ENCODE measurements at regions not wholly inside any gene's neighbourhood (a gene's known extent, or its start where the extent isn't known, plus 50 kb on each side); places are given as distances from the start of the nearest gene placed in this dataset.

DNA sequence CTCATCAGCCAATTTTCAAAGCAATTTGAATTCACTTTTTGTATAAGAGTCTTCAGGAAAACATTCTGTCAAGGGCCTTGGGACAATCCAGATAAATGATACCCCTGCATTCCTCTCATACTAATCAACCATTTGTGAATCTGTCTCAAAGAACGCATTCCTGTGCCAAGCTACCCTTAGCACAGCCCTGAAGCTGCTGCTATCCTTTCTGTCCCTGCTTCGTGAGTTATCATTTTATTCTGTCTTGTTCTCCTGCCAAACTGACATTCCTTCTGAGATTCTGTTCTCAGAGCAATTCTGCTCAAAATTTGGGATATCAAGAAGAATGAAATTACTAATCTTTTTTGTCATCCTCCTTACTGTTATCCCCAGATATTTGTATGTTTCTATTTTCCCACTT, 213.9 kb upstream of the STXBP5 start:
- Histone ChIP-seq H3K4me3 (no peak overlapping the region), H3K27ac (replicated peaks in 1 of 4) (no peak overlapping the region), H3K4me1 (no peaks in the 10 kb centered on the region), H3K36me3 (no peaks in the 10 kb centered on the region), H3K27me3 (no peaks in the 10 kb centered on the region), H3K9me3 (peaks cover 0 to 3% (median 0%) of the 10 kb centered on the region in 4 donors)
- TF ChIP-seq EP300 (IDR thresholded peaks at IDR 0.05), result no peak
- TF ChIP-seq POLR2A (IDR thresholded peaks at IDR 0.05; ENCODE audit: low read depth), result no peak
- TF ChIP-seq POLR2AphosphoS5 (IDR thresholded peaks at IDR 0.05), result no peak
- TF ChIP-seq CTCF (IDR thresholded peaks at IDR 0.05), result no peak
- WGBS, result 40% methylated on average over 2 of the region's 2 CpGs
- DNase-seq (ENCODE audit: extremely low spot score), result no peak
- intact Hi-C loops (cut with DNase I), result no loop called here

DNA sequence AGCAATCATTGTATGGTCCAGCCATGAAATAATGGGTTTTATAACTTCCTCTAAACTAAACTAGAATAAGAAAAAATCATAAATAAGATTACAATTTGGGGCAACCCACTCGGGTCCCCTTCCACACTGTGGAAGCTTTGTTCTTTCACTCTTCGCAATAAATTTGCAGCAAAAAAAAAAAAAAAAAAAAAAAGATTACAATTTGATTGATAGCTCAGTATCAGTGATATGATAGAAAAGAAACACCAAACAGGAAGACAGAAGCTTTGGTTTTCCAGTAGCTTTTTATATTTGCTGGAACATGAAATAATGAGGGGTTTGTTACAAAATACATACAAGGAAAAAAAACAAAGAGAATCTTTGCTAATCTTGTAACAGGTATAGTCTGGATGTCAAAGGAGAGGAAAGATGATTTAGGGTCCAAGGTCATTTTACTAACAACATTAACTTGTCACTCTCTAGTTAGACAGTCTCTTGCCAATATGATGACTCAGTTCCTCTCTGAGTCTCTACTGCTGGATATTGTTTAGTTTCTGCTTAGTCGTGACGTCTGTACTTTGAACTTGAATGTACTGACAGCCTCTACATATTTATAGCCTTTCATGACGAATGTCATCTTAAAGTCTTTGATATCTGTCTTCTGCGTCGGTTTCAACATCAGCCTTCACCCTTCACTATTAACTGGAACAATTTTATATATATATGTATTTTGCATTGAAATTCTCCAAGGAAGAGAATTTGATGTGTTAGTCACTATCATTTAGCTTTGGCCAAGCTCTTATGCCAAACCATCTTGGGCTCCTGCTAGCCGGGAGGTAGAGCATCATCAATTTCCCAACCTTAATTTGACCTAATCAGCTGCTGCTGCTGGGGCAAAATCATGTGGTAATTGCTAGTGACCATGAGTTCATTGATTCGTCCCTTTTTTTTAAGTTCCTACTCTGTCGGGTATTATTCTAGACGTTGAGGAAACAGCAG, 213.1 kb upstream of the STXBP5 start:
- Histone ChIP-seq H3K4me1 (no peaks in the 10 kb centered on the region), H3K27me3 (no peaks in the 10 kb centered on the region), H3K36me3 (no peaks in the 10 kb centered on the region), H3K4me3 (no peak overlapping the region), H3K9me3 (peaks cover 0 to 4% (median 0%) of the 10 kb centered on the region in 4 donors), H3K27ac (replicated peaks in 1 of 4) (no peak overlapping the region)
- 70% methylated on average over 11 of the region's 11 CpGs for WGBS
- intact Hi-C loops (cut with DNase I), result no loop called here
- TF ChIP-seq POLR2A (IDR thresholded peaks at IDR 0.05; ENCODE audit: low read depth) (no peak), POLR2AphosphoS5 (IDR thresholded peaks at IDR 0.05) (no peak), CTCF (IDR thresholded peaks at IDR 0.05) (no peak), EP300 (IDR thresholded peaks at IDR 0.05) (no peak)
- no peak for DNase-seq (ENCODE audit: extremely low spot score)

GRCh38 chr6:146997062-146997461, 207.2 kb upstream of the STXBP5 start:
- DNase-seq (ENCODE audit: extremely low spot score), result no peak
- no peaks in the 10 kb centered on the region for H3K36me3 ChIP-seq
- TF ChIP-seq POLR2A (IDR thresholded peaks at IDR 0.05; ENCODE audit: low read depth), result no peak
- no peak for TF ChIP-seq POLR2AphosphoS5 (IDR thresholded peaks at IDR 0.05)
- 89% methylated on average over 1 of the region's 1 CpG for whole genome bisulfite sequencing
- H3K9me3 ChIP-seq, result peaks cover 0 to 4% (median 0%) of the 10 kb centered on the region in 4 donors
- H3K27ac ChIP-seq (replicated peaks in 1 of 4), result no peak overlapping the region
- intact Hi-C loops (cut with DNase I), result no loop called here
- peaks cover 0 to 13% (median 0%) of the 10 kb centered on the region in 4 donors for H3K4me1 ChIP-seq
- H3K27me3 ChIP-seq, result no peaks in the 10 kb centered on the region
- no peak overlapping the region for H3K4me3 ChIP-seq

DNA sequence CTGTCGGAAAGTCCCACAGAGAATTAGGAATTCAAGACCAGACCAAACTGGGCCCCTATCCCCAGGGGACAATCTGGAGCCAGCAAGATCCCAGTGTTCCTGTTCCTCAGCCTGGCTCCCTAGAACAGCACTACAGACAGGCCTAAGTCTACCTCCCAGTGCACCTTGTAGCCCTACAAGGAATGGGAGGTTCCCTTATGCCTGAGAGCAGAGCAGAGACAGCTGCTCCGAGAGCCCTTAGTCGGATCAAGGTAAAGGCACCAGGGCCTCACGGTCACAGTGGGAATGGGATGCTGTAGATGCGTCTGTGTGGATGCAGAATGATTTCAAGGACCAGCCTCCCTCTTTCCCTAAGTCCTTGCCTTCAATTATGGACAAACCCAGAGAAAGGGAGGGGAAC, 204.5 kb upstream of the STXBP5 start:
- no peak for DNase-seq (ENCODE audit: extremely low spot score)
- H3K4me1 ChIP-seq, result peaks cover 0 to 13% (median 0%) of the 10 kb centered on the region in 4 donors
- no peak overlapping the region for H3K27ac ChIP-seq (replicated peaks in 1 of 4)
- no peaks in the 10 kb centered on the region for H3K36me3 ChIP-seq
- no peaks in the 10 kb centered on the region for H3K27me3 ChIP-seq
- intact Hi-C loops (cut with DNase I), result no loop called here
- no peak overlapping the region for H3K4me3 ChIP-seq
- WGBS, result 93% methylated on average over 5 of the region's 5 CpGs
- H3K9me3 ChIP-seq, result peaks cover 0 to 4% (median 0%) of the 10 kb centered on the region in 4 donors
- no peak for TF ChIP-seq POLR2AphosphoS5 (IDR thresholded peaks at IDR 0.05)

- peaks cover 0 to 13% (median 0%) of the 10 kb centered on the region in 4 donors for H3K4me1 ChIP-seq
- H3K9me3 ChIP-seq, result no peaks in the 10 kb centered on the region
- TF ChIP-seq POLR2AphosphoS5 (IDR thresholded peaks at IDR 0.05), result no peak
- no peak for TF ChIP-seq POLR2A (IDR thresholded peaks at IDR 0.05; ENCODE audit: low read depth)
- no peak for TF ChIP-seq CTCF (IDR thresholded peaks at IDR 0.05)
- no peak for TF ChIP-seq EP300 (IDR thresholded peaks at IDR 0.05)
- H3K4me3 ChIP-seq, result no peak overlapping the region
- no peak overlapping the region for H3K27ac ChIP-seq (replicated peaks in 1 of 4)
- DNase-seq (ENCODE audit: extremely low spot score), result no peak
- no peaks in the 10 kb centered on the region for H3K36me3 ChIP-seq
- WGBS, result 23% methylated on average over 9 of the region's 9 CpGs
- H3K27me3 ChIP-seq, result no peaks in the 10 kb centered on the region
- intact Hi-C loops (cut with DNase I), result no loop called here
These were observed 203.4 kb upstream of the STXBP5 start for GRCh38 chr6:147000545-147001488.
